GM12878 (cell line): ENCODE measurements at regions not wholly inside any gene's neighbourhood (a gene's known extent, or its start where the extent isn't known, plus 50 kb on each side); places are given as distances from the start of the nearest gene placed in this dataset.

Experiments used
- ATAC-seq: fragments of 200-7000 bp; cut with Tn5 transposase; 3 replicates; pipeline ENCODE4 v1.9.1; 2020; ENCODE audit warnings: mild to moderate bottlenecking, moderate library complexity
- BruUV-seq: library from RNA; stranded (reverse); fragments of 400-500 nt; replicated peaks from 2 replicates; lab custom pipeline; 2021; lab: Mats Ljungman, UMichigan
- CTCF ChIA-PET: fragments of 300-600 bp; sonication (Branson Sonifier 250); formaldehyde crosslinking; extraction: SDS; loops from one replicate; lab custom pipeline; 2021; ENCODE audit warnings: inconsistent platforms; lab: Yijun Ruan, JAX
- POLR2A ChIA-PET: fragments of 350-600 bp; formaldehyde crosslinking; extraction: SDS; loops from one replicate; lab custom pipeline; 2021; ENCODE audit warnings: inconsistent platforms; lab: Charles Lee
- RAD21 ChIA-PET: fragments of 300-600 bp; sonication (Branson Sonifier 250); formaldehyde crosslinking; loops from one replicate; lab custom pipeline; 2023; ENCODE audit warnings: antibody characterized with exemption; ENCODE audit not compliant: unreplicated experiment; lab: Charles Lee
- SMC1A ChIA-PET: fragments of 300-600 bp; sonication (Branson Sonifier 250); formaldehyde crosslinking; loops from one replicate; lab custom pipeline; 2023; ENCODE audit not compliant: unreplicated experiment, uncharacterized antibody; lab: Charles Lee
- DNase-seq: peaks from one replicate; pipeline ENCODE4 v3.0.0-alpha.2; 2011; ENCODE audit warnings: low read depth, low spot score
- FAIRE-seq: peaks from 3 replicates; lab custom pipeline; 2011; peaks lifted over from hg19 to GRCh38; lab: Jason Lieb, UNC
- H2AFZ ChIP-seq: 2 replicates; pipeline ENCODE4 v1.6.0; 2011; ENCODE audit warnings: low read depth, low read length, control low read depth; ENCODE audit not compliant: control insufficient read depth
- H3K27ac ChIP-seq: 2 replicates; pipeline ENCODE4 v1.5.1; 2011; ENCODE audit warnings: control low read depth; ENCODE audit not compliant: control insufficient read depth, insufficient read depth
- H3K27me3 ChIP-seq, 2 experiments: replicated peaks in 1 of 2; 2 replicates each; pipeline versions ENCODE4 v1.6.0 to v1.6.1; 2011; ENCODE audit warnings: low read length in 1 of 2; ENCODE audit not compliant: control insufficient read depth in 2 of 2, insufficient read depth in 2 of 2
- H3K36me3 ChIP-seq, 2 experiments: 2 replicates each; pipeline ENCODE4 v1.5.1; 2011; ENCODE audit warnings: low read length in 1 of 2; ENCODE audit not compliant: control insufficient read depth in 2 of 2, insufficient read depth in 2 of 2
- H3K4me1 ChIP-seq: 2 replicates; pipeline ENCODE4 v1.6.1; 2011; ENCODE audit warnings: mild to moderate bottlenecking, low read length, moderate library complexity, mixed read lengths; ENCODE audit not compliant: control insufficient read depth, insufficient read depth
- H3K4me2 ChIP-seq: 2 replicates; pipeline ENCODE4 v1.6.0; 2011; ENCODE audit warnings: control low read depth; ENCODE audit not compliant: control insufficient read depth, insufficient read depth
- H3K4me3 ChIP-seq: fragments of 200-600 bp; sonication (generic); 2 replicates; pipeline ENCODE4 v1.5.1; 2016
- H3K79me2 ChIP-seq: 2 replicates; pipeline ENCODE4 v1.6.0; 2011; ENCODE audit warnings: low read length; ENCODE audit not compliant: control insufficient read depth, insufficient read depth
- H3K9ac ChIP-seq: 2 replicates; pipeline ENCODE4 v1.8.0; 2011; ENCODE audit warnings: low read length, control low read depth, mixed read lengths; ENCODE audit not compliant: control insufficient read depth, insufficient read depth
- H3K9me3 ChIP-seq: replicated peaks from 3 replicates; pipeline ENCODE4 v1.5.1; 2011; ENCODE audit warnings: mild to moderate bottlenecking, low read length; ENCODE audit not compliant: control insufficient read depth, insufficient read depth
- H4K20me1 ChIP-seq: 2 replicates; pipeline ENCODE4 v1.6.0; 2011; ENCODE audit not compliant: control insufficient read depth, insufficient read depth
- CEBPB ChIP-seq, 2 experiments: fragments of 150-350 bp in 1 of 2; IDR thresholded peaks; 2 replicates each; pipeline ENCODE4 v1.6.1; 2012 to 2014; ENCODE audit warnings: low read depth in 2 of 2, low read length in 2 of 2, borderline replicate concordance in 1 of 2, inconsistent platforms in 1 of 2
- CREM ChIP-seq: IDR thresholded peaks from 2 replicates; pipeline ENCODE4 v1.6.1; 2014; ENCODE audit warnings: antibody characterized with exemption, low read depth
- E4F1 ChIP-seq: fragments of 450-650 bp; IDR thresholded peaks from 2 replicates; pipeline ENCODE4 v1.6.1; 2018; ENCODE audit warnings: borderline replicate concordance, mild to moderate bottlenecking; ENCODE audit not compliant: partially characterized antibody
- EZH2 ChIP-seq: IDR thresholded peaks from 2 replicates; pipeline ENCODE4 v1.6.1; 2012; ENCODE audit warnings: low read depth, mild to moderate bottlenecking, control low read depth, inconsistent platforms, low read length, borderline replicate concordance; ENCODE audit not compliant: control insufficient read depth
- SKIL ChIP-seq: fragments of 450-650 bp; IDR thresholded peaks from 2 replicates; pipeline ENCODE4 v1.6.1; 2017; ENCODE audit warnings: mild to moderate bottlenecking, low read depth, inconsistent platforms; ENCODE audit not compliant: poor library complexity, severe bottlenecking
- TARDBP ChIP-seq: IDR thresholded peaks from 2 replicates; pipeline ENCODE4 v1.6.1; 2016; ENCODE audit warnings: borderline replicate concordance
- WGBS: methylation state at CpG from one replicate; pipeline ENCODE4 v1.1.6; 2016; ENCODE audit warnings: low lambda C conversion rate; ENCODE audit not compliant: insufficient replicate concordance, insufficient coverage; ENCODE audit errors: missing lambda C conversion rate; 5-methylcytosine and 5-hydroxymethylcytosine counted together
- in situ Hi-C: fragments of 300-500 bp; cut with MboI; formaldehyde crosslinking; loops from 9 replicates; pipeline ENCODE4 v1.14.3; 2018; ENCODE audit warnings: mixed read lengths
- intact Hi-C: fragments of 100-400 bp; cut with micrococcal nuclease; formaldehyde crosslinking; loops from one replicate; pipeline ENCODE4 v1.14.2; 2022; ENCODE audit not compliant: unreplicated experiment
- TF ChIP-seq, protein P1 (sequence below): fragments of 450-650 bp; IDR thresholded peaks from 2 replicates; pipeline ENCODE4 v1.6.1; 2018; ENCODE audit warnings: mild to moderate bottlenecking, low read depth, moderate library complexity; ENCODE audit not compliant: partially characterized antibody

DNA sequence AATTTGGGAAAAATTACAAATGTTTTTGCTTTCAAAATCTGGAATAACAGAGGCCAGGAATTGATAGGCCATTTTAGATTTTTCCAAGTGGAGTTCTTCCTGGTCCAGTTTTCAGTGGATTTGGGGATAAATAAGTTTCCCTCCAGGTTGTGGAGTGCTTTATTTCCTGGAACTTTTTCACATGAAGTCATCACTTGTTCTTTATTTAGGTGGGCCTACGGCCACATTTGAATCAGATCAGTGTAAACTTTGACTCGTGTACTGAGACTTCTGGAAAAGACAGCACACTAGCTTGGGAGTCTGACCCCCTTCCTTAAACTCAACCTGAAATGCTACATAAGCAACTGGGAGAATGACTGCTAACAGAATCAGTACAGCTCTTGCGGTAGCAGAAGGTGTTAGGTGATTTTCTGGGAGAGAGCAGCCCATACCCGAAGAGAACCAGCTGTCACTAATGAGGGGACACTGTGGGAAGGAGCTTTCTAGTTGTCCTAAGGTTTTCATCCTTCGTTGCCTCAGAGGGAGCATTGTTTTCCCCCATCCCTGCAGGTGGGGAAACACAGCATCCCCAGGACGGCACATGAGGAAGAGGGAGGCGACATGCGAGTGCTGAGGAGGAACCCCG, 235.2 kb upstream of the FAT1 start:
- intact Hi-C loops (no loop called here), in situ Hi-C loops (no loop called here)
- Histone ChIP-seq H3K9me3 (no peaks in the 10 kb centered on the region; the same call in 2 of the 3 replicates), H2AFZ (no peak overlapping the region), H3K27ac (no peak overlapping the region), H3K27me3 (no peaks in the 10 kb centered on the region), H3K36me3 (no peaks in the 10 kb centered on the region), H4K20me1 (no peaks in the 10 kb centered on the region), H3K4me1 (no peaks in the 10 kb centered on the region), H3K9ac (no peak overlapping the region), H3K4me2 (no peak overlapping the region), H3K79me2 (no peaks in the 10 kb centered on the region), H3K4me3 (no peak overlapping the region)
- no TSS peak for BruUV-seq
- ATAC-seq: no peak
- DNase-seq: no peak
- 33% methylated on average over 9 of the region's 9 CpGs for WGBS
- CTCF ChIA-PET: no interaction called here
- POLR2A ChIA-PET: no interaction called here
- FAIRE-seq: no peak
- TF ChIP-seq TARDBP (no peak), CEBPB (IDR thresholded peaks at IDR 0.05; ENCODE audit: borderline replicate concordance in 1 of 2, low read depth in 2 of 2, low read length in 2 of 2) (no peak)
- RAD21 ChIA-PET: no interaction called here
- SMC1A ChIA-PET: no interaction called here

- RAD21 ChIA-PET: no interaction called here
- ATAC-seq (no peak), FAIRE-seq (no peak), DNase-seq (no peak)
- Histone ChIP-seq H3K9ac (no peak overlapping the region), H3K79me2 (no peaks in the 10 kb centered on the region), H3K4me1 (no peaks in the 10 kb centered on the region), H3K4me3 (no peak overlapping the region), H3K27me3 (no peaks in the 10 kb centered on the region), H3K36me3 (no peaks in the 10 kb centered on the region), H3K9me3 (no peaks in the 10 kb centered on the region), H3K27ac (no peak overlapping the region), H3K4me2 (no peak overlapping the region), H2AFZ (no peak overlapping the region), H4K20me1 (no peaks in the 10 kb centered on the region)
- BruUV-seq: no TSS peak
- intact Hi-C loops (no loop called here), in situ Hi-C loops (no loop called here)
- WGBS: 37% methylated on average over 12 of the region's 12 CpGs
- CTCF ChIA-PET: no interaction called here
- POLR2A ChIA-PET: no interaction called here
- SMC1A ChIA-PET: no interaction called here
- no peak for TF ChIP-seq CREM
- TF ChIP-seq, protein P1, sequence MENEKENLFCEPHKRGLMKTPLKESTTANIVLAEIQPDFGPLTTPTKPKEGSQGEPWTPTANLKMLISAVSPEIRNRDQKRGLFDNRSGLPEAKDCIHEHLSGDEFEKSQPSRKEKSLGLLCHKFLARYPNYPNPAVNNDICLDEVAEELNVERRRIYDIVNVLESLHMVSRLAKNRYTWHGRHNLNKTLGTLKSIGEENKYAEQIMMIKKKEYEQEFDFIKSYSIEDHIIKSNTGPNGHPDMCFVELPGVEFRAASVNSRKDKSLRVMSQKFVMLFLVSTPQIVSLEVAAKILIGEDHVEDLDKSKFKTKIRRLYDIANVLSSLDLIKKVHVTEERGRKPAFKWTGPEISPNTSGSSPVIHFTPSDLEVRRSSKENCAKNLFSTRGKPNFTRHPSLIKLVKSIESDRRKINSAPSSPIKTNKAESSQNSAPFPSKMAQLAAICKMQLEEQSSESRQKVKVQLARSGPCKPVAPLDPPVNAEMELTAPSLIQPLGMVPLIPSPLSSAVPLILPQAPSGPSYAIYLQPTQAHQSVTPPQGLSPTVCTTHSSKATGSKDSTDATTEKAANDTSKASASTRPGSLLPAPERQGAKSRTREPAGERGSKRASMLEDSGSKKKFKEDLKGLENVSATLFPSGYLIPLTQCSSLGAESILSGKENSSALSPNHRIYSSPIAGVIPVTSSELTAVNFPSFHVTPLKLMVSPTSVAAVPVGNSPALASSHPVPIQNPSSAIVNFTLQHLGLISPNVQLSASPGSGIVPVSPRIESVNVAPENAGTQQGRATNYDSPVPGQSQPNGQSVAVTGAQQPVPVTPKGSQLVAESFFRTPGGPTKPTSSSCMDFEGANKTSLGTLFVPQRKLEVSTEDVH: no peak
- no peak for TF ChIP-seq SKIL
- no peak for TF ChIP-seq E4F1
- no peak for TF ChIP-seq EZH2
Observed at GRCh38 chr4:186979961-186980745, 256.5 kb upstream of the FAT1 start.
